ENCODE measurements at regions not wholly inside any gene's neighbourhood (a gene's known extent, or its start where the extent isn't known, plus 50 kb on each side); places are given as distances from the start of the nearest gene placed in this dataset.

GRCh38 chr18:73966954-73967353 is 180.7 kb downstream of the FBXO15 start:
- DNase-seq (ENCODE audit: low read depth), result no peak

- DNase-seq (ENCODE audit: low read depth), result no peak
These were observed 185.4 kb downstream of the FBXO15 start for GRCh38 chr18:73962256-73962655.

GRCh38 chr18:73961804-73962203 is 185.8 kb downstream of the FBXO15 start:
- no peak for DNase-seq (ENCODE audit: low read depth)

GRCh38 chr18:73959352-73959751 is 188.3 kb downstream of the FBXO15 start:
- no peak for DNase-seq (ENCODE audit: low read depth)

- no peak for DNase-seq (ENCODE audit: low read depth)
These were observed 193.4 kb downstream of the FBXO15 start for GRCh38 chr18:73954268-73954667.

GRCh38 chr18:73952296-73952946 is 195.2 kb downstream of the FBXO15 start:
- no peak for DNase-seq (ENCODE audit: low read depth)

GRCh38 chr18:73950116-73950700 is 197.4 kb downstream of the FBXO15 start:
- no peak for DNase-seq (ENCODE audit: low read depth)

- DNase-seq (ENCODE audit: low read depth), result no peak
These were observed 199.1 kb downstream of the FBXO15 start for GRCh38 chr18:73948497-73948896.

- DNase-seq (ENCODE audit: low read depth), result no peak
These were observed 199.6 kb downstream of the FBXO15 start for GRCh38 chr18:73948084-73948483.

- DNase-seq (ENCODE audit: low read depth), result no peak
These were observed 200.3 kb downstream of the FBXO15 start for GRCh38 chr18:73947180-73947921.

GRCh38 chr18:73945130-73945792 is 202.4 kb downstream of the FBXO15 start:
- no peak for DNase-seq (ENCODE audit: low read depth)

- DNase-seq (ENCODE audit: low read depth), result no peak
These were observed 202.9 kb downstream of the FBXO15 start for GRCh38 chr18:73944715-73945114.

- DNase-seq (ENCODE audit: low read depth), result no peak
These were observed 203.9 kb downstream of the FBXO15 start for GRCh38 chr18:73943763-73944162.

- no peak for DNase-seq (ENCODE audit: low read depth)
These were observed 204.7 kb downstream of the FBXO15 start for GRCh38 chr18:73942956-73943355.

GRCh38 chr18:73942081-73942625 is 205.5 kb downstream of the FBXO15 start:
- DNase-seq (ENCODE audit: low read depth), result no peak

- no peak for DNase-seq (ENCODE audit: low read depth)
These were observed 206.9 kb downstream of the FBXO15 start for GRCh38 chr18:73940721-73941120.

- no peak for DNase-seq (ENCODE audit: low read depth)
These were observed 208.2 kb downstream of the FBXO15 start for GRCh38 chr18:73939391-73939790.

- no peak for DNase-seq (ENCODE audit: low read depth)
These were observed 213.9 kb downstream of the FBXO15 start for GRCh38 chr18:73933685-73934084.

GRCh38 chr18:73932976-73933375 is 214.7 kb downstream of the FBXO15 start:
- DNase-seq (ENCODE audit: low read depth), result no peak

- no peak for DNase-seq (ENCODE audit: low read depth)
These were observed 220.1 kb downstream of the FBXO15 start for GRCh38 chr18:73927496-73927895.

GRCh38 chr18:73924836-73925235 is 222.8 kb downstream of the FBXO15 start:
- DNase-seq (ENCODE audit: low read depth), result no peak

GRCh38 chr18:73924307-73924706 is 223.3 kb downstream of the FBXO15 start:
- no peak for DNase-seq (ENCODE audit: low read depth)

Data from LHCN-M2 (cell line).